ENCODE measurements at regions not wholly inside any gene's neighbourhood (a gene's known extent, or its start where the extent isn't known, plus 50 kb on each side); places are given as distances from the start of the nearest gene placed in this dataset.

DNA sequence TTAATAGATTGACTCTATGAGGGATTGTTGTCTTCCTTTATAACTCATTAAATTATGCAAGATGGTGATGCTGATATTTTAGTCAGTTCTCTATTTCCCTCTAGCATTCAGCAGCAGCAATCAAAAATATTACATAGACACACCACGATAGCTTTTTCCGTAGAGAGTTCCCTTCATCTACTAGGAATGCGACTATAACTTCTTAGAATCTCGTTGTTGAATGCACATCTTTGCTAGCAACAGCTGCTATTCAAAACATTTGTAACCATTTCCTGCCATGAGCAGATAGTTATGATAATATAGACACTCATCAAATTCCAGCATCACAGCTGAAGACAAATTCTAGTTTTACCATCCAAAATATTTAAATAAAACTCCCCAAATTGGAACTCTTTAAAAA, 147.4 kb upstream of the FGF13 start:
- TF ChIP-seq, protein P1, sequence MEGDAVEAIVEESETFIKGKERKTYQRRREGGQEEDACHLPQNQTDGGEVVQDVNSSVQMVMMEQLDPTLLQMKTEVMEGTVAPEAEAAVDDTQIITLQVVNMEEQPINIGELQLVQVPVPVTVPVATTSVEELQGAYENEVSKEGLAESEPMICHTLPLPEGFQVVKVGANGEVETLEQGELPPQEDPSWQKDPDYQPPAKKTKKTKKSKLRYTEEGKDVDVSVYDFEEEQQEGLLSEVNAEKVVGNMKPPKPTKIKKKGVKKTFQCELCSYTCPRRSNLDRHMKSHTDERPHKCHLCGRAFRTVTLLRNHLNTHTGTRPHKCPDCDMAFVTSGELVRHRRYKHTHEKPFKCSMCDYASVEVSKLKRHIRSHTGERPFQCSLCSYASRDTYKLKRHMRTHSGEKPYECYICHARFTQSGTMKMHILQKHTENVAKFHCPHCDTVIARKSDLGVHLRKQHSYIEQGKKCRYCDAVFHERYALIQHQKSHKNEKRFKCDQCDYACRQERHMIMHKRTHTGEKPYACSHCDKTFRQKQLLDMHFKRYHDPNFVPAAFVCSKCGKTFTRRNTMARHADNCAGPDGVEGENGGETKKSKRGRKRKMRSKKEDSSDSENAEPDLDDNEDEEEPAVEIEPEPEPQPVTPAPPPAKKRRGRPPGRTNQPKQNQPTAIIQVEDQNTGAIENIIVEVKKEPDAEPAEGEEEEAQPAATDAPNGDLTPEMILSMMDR (IDR thresholded peaks at IDR 0.05) = no peak
- Histone ChIP-seq H3K36me3 (ENCODE audit: insufficient read depth in 1 of 2, low read depth in 1 of 2) (no peaks in the 10 kb centered on the region), H3K9me3 (no peaks in the 10 kb centered on the region), H3K4me1 (no peaks in the 10 kb centered on the region), H3K4me3 (no peak overlapping the region), H3K27ac (no peak overlapping the region), H3K27me3 (ENCODE audit: insufficient read depth in 3 of 3, low read length in 2 of 3) (no peaks in the 10 kb centered on the region)
- 39 to 66% (median 45%) methylated on average over 4 of the region's 4 CpGs for WGBS, 3 donors
- ATAC-seq (no peak), DNase-seq (no peak)
- intact Hi-C loops (cut with DNase I) = no loop called here

DNA sequence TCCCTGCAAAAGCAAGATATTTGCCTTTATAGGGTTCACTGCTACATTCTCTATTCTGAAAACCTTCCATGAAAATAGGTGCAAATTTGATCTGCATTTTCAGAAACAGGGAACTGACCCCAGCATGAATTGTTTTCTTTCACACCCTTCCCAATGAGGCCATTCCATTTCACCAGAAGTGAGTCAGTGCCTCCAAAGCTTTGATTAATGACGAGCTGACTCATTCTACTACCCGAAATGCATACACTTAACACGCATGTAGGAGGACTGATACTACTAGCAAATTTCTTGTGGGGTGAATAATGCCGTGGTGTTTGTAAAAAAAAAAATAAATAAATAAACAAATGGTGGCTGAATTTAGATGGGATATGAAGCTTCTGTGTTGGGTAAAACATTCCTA, 146.9 kb upstream of the FGF13 start:
- WGBS, 3 donors = 58 to 69% (median 63%) methylated on average over 4 of the region's 4 CpGs
- peak in 3 of 4 donors; percentile 46 to 87 (median 86) for ATAC-seq
- H3K36me3 ChIP-seq (ENCODE audit: insufficient read depth in 1 of 2, low read depth in 1 of 2) = no peaks in the 10 kb centered on the region
- no peak for DNase-seq
- no peak overlapping the region for H3K4me3 ChIP-seq
- H3K4me1 ChIP-seq = no peaks in the 10 kb centered on the region
- H3K27ac ChIP-seq = no peak overlapping the region
- no peaks in the 10 kb centered on the region for H3K9me3 ChIP-seq
- TF ChIP-seq, protein P1 (IDR thresholded peaks at IDR 0.05) = no peak
- intact Hi-C loops (cut with DNase I) = no loop called here
- no peaks in the 10 kb centered on the region for H3K27me3 ChIP-seq (ENCODE audit: insufficient read depth in 3 of 3, low read length in 2 of 3)

DNA sequence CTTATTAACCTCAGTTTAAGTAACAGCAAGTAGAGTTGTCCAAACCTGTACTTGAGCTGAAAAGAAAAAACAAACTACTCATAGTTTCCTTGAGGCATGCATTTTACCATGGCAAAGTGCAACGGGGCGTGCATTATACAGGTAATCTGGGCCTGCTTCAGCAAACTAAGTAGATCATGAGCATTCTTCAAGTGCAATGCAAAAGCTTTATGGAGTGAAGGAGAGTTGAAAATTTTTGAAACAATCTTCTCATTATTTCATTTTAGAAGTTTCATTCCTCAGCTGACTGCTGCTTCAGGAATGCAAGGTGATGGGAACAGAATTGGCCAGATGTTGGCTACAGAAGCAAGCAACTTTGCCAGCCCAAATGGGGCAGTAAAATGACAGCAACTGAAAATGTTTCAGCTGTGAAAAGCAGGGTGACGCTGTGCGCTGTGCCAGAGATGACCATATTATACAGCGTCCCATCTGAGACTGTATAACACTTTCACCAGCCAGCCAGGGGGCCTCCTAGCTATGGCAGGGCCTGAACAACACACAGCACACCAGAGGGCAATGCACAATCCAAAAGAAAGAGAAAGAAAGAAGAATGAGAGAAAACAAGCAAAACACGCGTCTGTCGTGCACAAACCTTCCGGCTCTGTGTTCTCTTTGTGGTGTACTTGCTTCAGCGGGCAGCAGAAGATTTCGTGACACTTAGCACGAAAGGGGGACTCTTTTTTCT, 145.5 kb upstream of the FGF13 start:
- no peaks in the 10 kb centered on the region for H3K4me1 ChIP-seq
- 69 to 81% (median 74%) methylated on average over 12 of the region's 12 CpGs for WGBS, 3 donors
- no peaks in the 10 kb centered on the region for H3K36me3 ChIP-seq (ENCODE audit: insufficient read depth in 1 of 2, low read depth in 1 of 2)
- no peaks in the 10 kb centered on the region for H3K9me3 ChIP-seq
- no peak overlapping the region for H3K27ac ChIP-seq
- no peak overlapping the region for H3K4me3 ChIP-seq
- intact Hi-C loops (cut with DNase I) = no loop called here
- no peak for ATAC-seq
- no peak for DNase-seq
- TF ChIP-seq, protein P1 (IDR thresholded peaks at IDR 0.05) = no peak
- H3K27me3 ChIP-seq (ENCODE audit: insufficient read depth in 3 of 3, low read length in 2 of 3) = no peaks in the 10 kb centered on the region

DNA sequence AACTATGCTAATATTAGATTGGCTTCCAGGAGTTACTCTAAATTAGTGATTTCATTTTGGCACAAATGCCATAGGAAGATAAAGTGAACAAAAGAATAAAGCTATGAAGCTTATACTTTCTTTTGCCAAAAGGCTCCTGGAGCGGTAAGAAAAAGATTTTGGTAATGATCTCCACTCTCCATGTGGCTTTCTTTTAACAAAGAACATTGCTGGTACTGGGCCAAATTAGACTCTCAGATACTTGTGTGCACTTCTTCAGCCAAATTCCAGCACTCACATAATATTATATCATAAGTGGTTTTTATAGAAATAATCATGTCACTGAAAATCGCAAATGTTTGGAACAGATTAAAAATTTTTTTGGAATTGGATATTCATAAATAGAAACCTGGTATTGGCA, 142.4 kb upstream of the FGF13 start:
- no peak overlapping the region for H3K4me3 ChIP-seq
- no peak for DNase-seq
- H3K9me3 ChIP-seq = no peaks in the 10 kb centered on the region
- H3K4me1 ChIP-seq = no peaks in the 10 kb centered on the region
- no peaks in the 10 kb centered on the region for H3K27me3 ChIP-seq (ENCODE audit: insufficient read depth in 3 of 3, low read length in 2 of 3)
- H3K27ac ChIP-seq = no peak overlapping the region
- WGBS, 3 donors = 38 to 52% (median 38%) methylated on average over 2 of the region's 2 CpGs
- TF ChIP-seq, protein P1 (IDR thresholded peaks at IDR 0.05) = no peak
- intact Hi-C loops (cut with DNase I) = no loop called here
- H3K36me3 ChIP-seq (ENCODE audit: insufficient read depth in 1 of 2, low read depth in 1 of 2) = no peaks in the 10 kb centered on the region
- no peak for ATAC-seq

DNA sequence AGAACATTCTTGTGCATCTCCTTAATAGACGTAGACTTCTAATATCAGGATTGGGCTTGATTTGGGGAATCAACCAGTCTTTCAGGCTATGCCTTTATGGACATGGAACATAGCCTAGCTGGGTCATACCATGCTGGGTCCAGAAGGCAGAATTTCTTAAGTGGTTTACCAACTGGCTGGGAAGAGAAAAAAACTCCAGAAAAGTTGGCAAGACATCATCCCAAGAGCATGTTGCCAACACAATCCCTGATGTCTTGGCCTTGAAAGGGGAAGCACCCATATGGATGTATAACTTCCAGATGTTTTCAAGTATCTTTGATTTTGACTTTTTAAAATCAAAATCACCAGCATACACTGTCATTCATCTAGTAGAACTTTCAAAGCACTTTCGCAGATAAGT, 138.0 kb upstream of the FGF13 start:
- Histone ChIP-seq H3K4me3 (no peak overlapping the region), H3K36me3 (ENCODE audit: insufficient read depth in 1 of 2, low read depth in 1 of 2) (no peaks in the 10 kb centered on the region), H3K27ac (no peak overlapping the region), H3K9me3 (no peaks in the 10 kb centered on the region), H3K27me3 (ENCODE audit: insufficient read depth in 3 of 3, low read length in 2 of 3) (no peaks in the 10 kb centered on the region), H3K4me1 (no peaks in the 10 kb centered on the region)
- intact Hi-C loops (cut with DNase I) = no loop called here
- TF ChIP-seq, protein P1 (IDR thresholded peaks at IDR 0.05) = no peak
- DNase-seq (no peak), ATAC-seq (no peak)
- 85 to 95% (median 90%) methylated on average over 2 of the region's 2 CpGs for WGBS, 3 donors

Measured in psoas muscle (tissue), 7 donors.